AG04449 (cell line): ENCODE measurements at regions not wholly inside any gene's neighbourhood (a gene's known extent, or its start where the extent isn't known, plus 50 kb on each side); places are given as distances from the start of the nearest gene placed in this dataset.

Source experiments
- CTCF ChIA-PET: fragments of 350-600 bp; formaldehyde crosslinking; extraction: SDS; loops from one replicate; lab custom pipeline; 2021; ENCODE audit warnings: antibody characterized with exemption; lab: Yijun Ruan, JAX
- POLR2A ChIA-PET: fragments of 400-600, 350-600 bp; formaldehyde crosslinking; extraction: SDS; loops from one replicate; lab custom pipeline; 2020; ENCODE audit warnings: antibody characterized with exemption, inconsistent platforms; lab: Yijun Ruan, JAX
- DNase-seq: peaks from one replicate; pipeline ENCODE4 v3.0.0-alpha.2; 2010; ENCODE audit warnings: low read depth, low spot score
- H3K4me3 ChIP-seq: 2 replicates; pipeline ENCODE4 v1.5.1; 2011; ENCODE audit warnings: low read depth, mild to moderate bottlenecking, control low read depth, low read length
- TF ChIP-seq, protein P1 (sequence below): IDR thresholded peaks from one replicate; pipeline ENCODE4 v1.5.1; 2011; ENCODE audit warnings: mild to moderate bottlenecking, moderate library complexity, low read length, control low read depth, inconsistent platforms; ENCODE audit not compliant: insufficient read depth; ENCODE audit errors: missing control alignments

DNA sequence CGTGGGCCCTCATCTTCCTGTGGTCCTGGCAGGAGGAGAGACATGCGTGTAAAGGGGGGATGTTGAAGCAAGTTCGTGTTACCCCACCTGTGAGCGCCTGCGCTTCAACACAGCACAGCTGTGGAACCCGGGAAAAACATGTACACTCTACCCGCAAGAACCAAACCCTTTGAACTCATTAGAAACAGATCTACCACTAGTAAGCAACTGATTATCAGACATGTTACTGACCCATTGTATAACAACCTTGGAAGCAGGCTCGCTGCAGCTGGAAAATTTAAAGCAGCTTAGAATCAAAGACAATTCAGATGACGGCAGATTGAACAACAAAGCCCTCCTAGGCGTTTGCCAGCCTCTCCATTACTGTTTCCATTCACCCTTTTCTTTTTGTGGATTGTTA lies 771.7 kb upstream of the SALL3 start:
- ChIA-PET CTCF (no interaction called here), POLR2A (no interaction called here)
- no peak for DNase-seq
- TF ChIP-seq, protein P1, sequence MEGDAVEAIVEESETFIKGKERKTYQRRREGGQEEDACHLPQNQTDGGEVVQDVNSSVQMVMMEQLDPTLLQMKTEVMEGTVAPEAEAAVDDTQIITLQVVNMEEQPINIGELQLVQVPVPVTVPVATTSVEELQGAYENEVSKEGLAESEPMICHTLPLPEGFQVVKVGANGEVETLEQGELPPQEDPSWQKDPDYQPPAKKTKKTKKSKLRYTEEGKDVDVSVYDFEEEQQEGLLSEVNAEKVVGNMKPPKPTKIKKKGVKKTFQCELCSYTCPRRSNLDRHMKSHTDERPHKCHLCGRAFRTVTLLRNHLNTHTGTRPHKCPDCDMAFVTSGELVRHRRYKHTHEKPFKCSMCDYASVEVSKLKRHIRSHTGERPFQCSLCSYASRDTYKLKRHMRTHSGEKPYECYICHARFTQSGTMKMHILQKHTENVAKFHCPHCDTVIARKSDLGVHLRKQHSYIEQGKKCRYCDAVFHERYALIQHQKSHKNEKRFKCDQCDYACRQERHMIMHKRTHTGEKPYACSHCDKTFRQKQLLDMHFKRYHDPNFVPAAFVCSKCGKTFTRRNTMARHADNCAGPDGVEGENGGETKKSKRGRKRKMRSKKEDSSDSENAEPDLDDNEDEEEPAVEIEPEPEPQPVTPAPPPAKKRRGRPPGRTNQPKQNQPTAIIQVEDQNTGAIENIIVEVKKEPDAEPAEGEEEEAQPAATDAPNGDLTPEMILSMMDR = no peak
- H3K4me3 ChIP-seq = no peak overlapping the region

DNA sequence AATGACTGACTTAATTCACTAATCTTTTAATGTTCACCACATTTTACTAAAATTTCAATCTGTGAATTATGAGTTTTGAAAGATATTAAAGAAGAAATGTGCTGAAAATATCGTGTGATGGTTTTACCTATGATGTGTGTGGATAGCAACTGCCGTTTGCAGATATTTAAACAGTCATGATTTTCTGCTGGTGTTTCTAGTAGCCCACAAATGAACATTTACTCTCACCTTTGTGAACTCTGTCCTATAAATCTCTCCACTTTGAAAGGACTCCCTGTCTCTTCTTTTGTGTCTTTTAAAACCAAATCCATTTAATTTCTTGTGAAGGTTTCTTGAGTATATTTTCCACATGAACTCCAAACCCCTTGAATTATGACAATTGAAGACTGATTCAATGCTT lies 771.2 kb upstream of the SALL3 start:
- TF ChIP-seq, protein P1 = no peak
- POLR2A ChIA-PET = no interaction called here
- CTCF ChIA-PET = no interaction called here
- H3K4me3 ChIP-seq = no peak overlapping the region
- no peak for DNase-seq

DNA sequence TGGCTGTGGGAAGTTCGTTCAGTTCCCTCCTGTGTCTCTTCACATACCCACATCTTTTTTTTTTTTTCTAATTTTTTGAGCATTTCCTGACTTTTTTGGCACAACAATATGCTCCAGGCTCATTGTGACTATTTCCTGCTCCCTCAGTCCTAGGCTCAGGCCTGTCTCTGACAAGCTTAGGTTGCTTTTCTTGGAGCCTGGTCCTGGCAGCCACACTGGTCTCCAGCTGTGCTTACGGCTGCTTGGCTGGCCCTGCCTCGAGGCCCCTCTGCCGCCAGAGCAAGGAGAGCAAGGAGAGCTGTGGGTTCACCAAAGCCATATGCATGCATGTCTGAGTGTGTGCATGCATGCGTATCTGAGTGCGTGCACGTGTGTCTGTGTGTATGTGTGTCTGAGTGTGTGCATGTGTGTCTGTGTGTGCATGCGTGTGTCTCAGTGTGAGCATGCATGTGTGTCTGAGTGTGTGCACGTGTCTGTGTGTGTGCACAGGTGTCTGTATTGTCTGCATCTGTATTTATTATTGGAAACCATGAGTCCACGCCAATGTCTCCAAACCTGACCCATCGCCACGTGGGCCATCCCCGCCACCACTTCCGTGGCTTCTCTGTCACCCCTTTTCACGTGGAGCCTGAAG lies 766.1 kb upstream of the SALL3 start:
- H3K4me3 ChIP-seq = no peak overlapping the region
- no peak for DNase-seq
- ChIA-PET CTCF (no interaction called here), POLR2A (no interaction called here)
- TF ChIP-seq, protein P1 = no peak

DNA sequence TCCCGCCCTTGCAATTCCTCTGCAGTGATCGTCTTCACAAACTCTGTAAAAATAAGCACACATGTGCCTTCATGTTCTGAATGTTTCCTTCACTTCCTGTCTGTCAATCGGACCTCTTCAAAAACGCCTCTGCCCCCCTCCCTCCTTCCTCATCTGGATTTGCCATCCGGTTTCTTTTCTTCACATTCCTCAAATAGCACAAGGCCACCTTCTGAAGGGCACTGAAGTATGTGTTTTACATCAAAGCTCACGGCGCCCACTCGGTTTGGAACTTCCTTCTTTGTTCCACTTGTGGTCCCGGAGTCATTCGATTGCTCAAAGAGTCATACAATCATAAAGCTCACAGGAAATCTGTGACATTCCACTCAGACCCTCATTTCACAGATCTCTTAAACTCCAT lies 758.1 kb upstream of the SALL3 start:
- ChIA-PET POLR2A (no interaction called here), CTCF (no interaction called here)
- TF ChIP-seq, protein P1 = no peak
- H3K4me3 ChIP-seq = no peak overlapping the region
- DNase-seq = no peak

DNA sequence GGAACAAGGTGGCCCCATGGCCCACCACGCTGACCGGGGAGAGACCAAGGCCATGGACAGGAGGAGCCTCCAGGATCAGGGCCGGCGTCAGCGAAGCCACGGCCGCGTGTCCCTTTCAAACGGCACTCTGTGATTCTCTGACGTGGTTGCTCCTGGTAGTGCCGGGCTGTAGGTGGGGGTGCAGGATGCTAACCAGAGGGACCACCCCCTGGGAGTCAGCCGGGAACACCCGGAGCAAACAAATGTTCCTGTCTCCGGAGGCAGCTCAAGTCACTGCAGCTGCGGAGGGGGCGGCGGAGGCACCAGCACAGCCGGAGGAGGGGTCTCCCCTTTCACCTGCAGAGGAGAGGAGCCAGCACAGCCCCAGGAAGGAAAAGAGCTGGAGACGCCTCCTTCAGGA lies 750.6 kb upstream of the SALL3 start:
- ChIA-PET POLR2A (no interaction called here), CTCF (no interaction called here)
- no peak overlapping the region for H3K4me3 ChIP-seq
- DNase-seq = no peak
- TF ChIP-seq, protein P1 = no peak

DNA sequence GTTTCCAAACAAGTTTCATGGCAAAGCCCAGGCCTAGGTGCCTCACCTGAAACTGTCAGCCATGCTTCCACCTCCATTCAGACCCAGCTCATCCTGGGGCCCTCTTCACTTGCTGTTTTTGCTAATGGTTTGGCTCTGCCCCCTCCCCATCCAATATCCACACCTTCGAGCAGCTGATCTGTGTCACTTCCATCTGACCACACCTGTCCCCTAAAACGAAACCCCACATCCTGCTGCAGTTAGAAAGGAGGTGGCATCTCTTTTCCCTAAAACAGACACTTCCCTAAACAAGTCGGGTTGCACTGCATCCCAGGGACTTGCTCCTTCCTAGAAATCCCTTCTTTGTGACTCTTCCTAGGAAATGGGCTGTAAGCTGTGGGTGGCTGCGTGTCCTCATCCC lies 748.7 kb upstream of the SALL3 start:
- ChIA-PET POLR2A (no interaction called here), CTCF (no interaction called here)
- TF ChIP-seq, protein P1 = no peak
- no peak overlapping the region for H3K4me3 ChIP-seq
- DNase-seq = no peak
